H9 (cell line): ENCODE measurements at regions not wholly inside any gene's neighbourhood (a gene's known extent, or its start where the extent isn't known, plus 50 kb on each side); places are given as distances from the start of the nearest gene placed in this dataset.

ENCODE experiments used
- DNase-seq: peaks from one replicate; pipeline ENCODE4 v3.0.0-alpha.2; 2017
- H2AFZ ChIP-seq: one replicate; pipeline ENCODE4 v1.6.1; 2013; ENCODE audit warnings: mild to moderate bottlenecking, low read length, control low read depth, moderate library complexity
- H2AK5ac ChIP-seq: 2 replicates; pipeline ENCODE4 v1.6.1; 2013; ENCODE audit warnings: low read length, control low read depth, mixed read lengths; ENCODE audit not compliant: insufficient read length
- H2BK120ac ChIP-seq: one replicate; pipeline ENCODE4 v1.6.1; 2013; ENCODE audit warnings: low read depth, mild to moderate bottlenecking, low read length, control low read depth, inconsistent platforms; ENCODE audit not compliant: poor library complexity, severe bottlenecking
- H2BK12ac ChIP-seq: 2 replicates; pipeline ENCODE4 v1.6.1; 2013; ENCODE audit warnings: low read length, control low read depth, mixed read lengths, low read depth; ENCODE audit not compliant: insufficient read length
- H2BK15ac ChIP-seq: 2 replicates; pipeline ENCODE4 v1.6.1; 2013; ENCODE audit warnings: low read depth, low read length, control low read depth
- H2BK20ac ChIP-seq: one replicate; pipeline ENCODE4 v1.6.1; 2013; ENCODE audit warnings: low read depth, mild to moderate bottlenecking, low read length, control low read depth, inconsistent platforms; ENCODE audit not compliant: poor library complexity, severe bottlenecking
- H2BK5ac ChIP-seq: 2 replicates; pipeline ENCODE4 v1.6.1; 2013; ENCODE audit warnings: low read length, control low read depth, mixed read lengths; ENCODE audit not compliant: insufficient read length
- H3K14ac ChIP-seq: 2 replicates; pipeline ENCODE4 v1.6.1; 2013; ENCODE audit warnings: low read length, control low read depth; ENCODE audit not compliant: insufficient read depth
- H3K18ac ChIP-seq: 2 replicates; pipeline ENCODE4 v1.6.1; 2013; ENCODE audit warnings: low read depth, mild to moderate bottlenecking, mixed read lengths, low read length, control low read depth; ENCODE audit not compliant: insufficient read length
- H3K23ac ChIP-seq: 2 replicates; pipeline ENCODE4 v1.6.1; 2013; ENCODE audit warnings: low read length, control low read depth, mixed read lengths, low read depth; ENCODE audit not compliant: insufficient read length
- H3K23me2 ChIP-seq: 2 replicates; pipeline ENCODE4 v1.6.1; 2013; ENCODE audit warnings: low read depth, mild to moderate bottlenecking, mixed read lengths, low read length, control low read depth; ENCODE audit not compliant: insufficient read length, poor library complexity, severe bottlenecking
- H3K27ac ChIP-seq: 2 replicates; pipeline ENCODE4 v1.5.1; 2013; ENCODE audit warnings: low read length, control low read depth, mixed read lengths, low read depth; ENCODE audit not compliant: insufficient read length
- H3K27me3 ChIP-seq: 2 replicates; pipeline ENCODE4 v1.6.1; 2013; ENCODE audit warnings: low read length, control low read depth, inconsistent platforms; ENCODE audit not compliant: insufficient read depth
- H3K4ac ChIP-seq: 2 replicates; pipeline ENCODE4 v1.6.1; 2013; ENCODE audit warnings: low read depth, mild to moderate bottlenecking, control low read depth, inconsistent platforms, low read length, moderate library complexity
- H3K4me1 ChIP-seq: 2 replicates; pipeline ENCODE4 v1.6.1; 2013; ENCODE audit warnings: low read length, control low read depth, inconsistent platforms; ENCODE audit not compliant: insufficient read depth
- H3K4me2 ChIP-seq: 2 replicates; pipeline ENCODE4 v1.6.1; 2013; ENCODE audit warnings: low read length, control low read depth, mixed read lengths; ENCODE audit not compliant: insufficient read length, insufficient read depth
- H3K56ac ChIP-seq: 2 replicates; pipeline ENCODE4 v1.6.1; 2013; ENCODE audit warnings: low read depth, mild to moderate bottlenecking, mixed read lengths, low read length, control low read depth; ENCODE audit not compliant: insufficient read length
- H3K79me1 ChIP-seq: 2 replicates; pipeline ENCODE4 v1.6.1; 2013; ENCODE audit warnings: low read depth, mild to moderate bottlenecking, moderate library complexity, low read length, control low read depth, inconsistent platforms; ENCODE audit not compliant: insufficient read depth, poor library complexity, severe bottlenecking
- H3K79me2 ChIP-seq: 2 replicates; pipeline ENCODE4 v1.6.1; 2013; ENCODE audit warnings: low read length, control low read depth, inconsistent platforms; ENCODE audit not compliant: insufficient read depth
- H3K9ac ChIP-seq: 2 replicates; pipeline ENCODE4 v1.6.1; 2013; ENCODE audit warnings: low read length, control low read depth, mixed read lengths; ENCODE audit not compliant: insufficient read length; ENCODE audit errors: extremely low read depth
- H3K9me3 ChIP-seq: one replicate; pipeline ENCODE4 v1.6.1; 2013; ENCODE audit warnings: low read depth, low read length, inconsistent platforms; ENCODE audit not compliant: control insufficient read depth
- H3T11ph ChIP-seq: one replicate; pipeline ENCODE4 v1.6.1; 2013; ENCODE audit warnings: mild to moderate bottlenecking, low read length, control low read depth, inconsistent platforms
- H4K20me1 ChIP-seq: one replicate; pipeline ENCODE4 v1.6.1; 2013; ENCODE audit not compliant: control insufficient read depth, insufficient read length, insufficient read depth
- H4K5ac ChIP-seq: 2 replicates; pipeline ENCODE4 v1.6.1; 2013; ENCODE audit warnings: low read depth, mild to moderate bottlenecking, mixed read lengths, low read length, control low read depth; ENCODE audit not compliant: insufficient read length
- H4K8ac ChIP-seq: replicated peaks from 2 replicates; pipeline ENCODE4 v1.6.1; 2013; ENCODE audit warnings: low read length, control low read depth, mixed read lengths, low read depth; ENCODE audit not compliant: insufficient read length
- H4K91ac ChIP-seq: 2 replicates; pipeline ENCODE4 v1.6.1; 2013; ENCODE audit warnings: low read depth, mild to moderate bottlenecking, moderate library complexity, mixed read lengths, low read length, control low read depth; ENCODE audit not compliant: insufficient read length
- H3K27ac Mint-ChIP-seq, 3 experiments: 2 replicates in 2 of 3; 3 replicates in 1 of 3; pipeline ENCODE4 v1.8.0; 2020 to 2021; ENCODE audit warnings: mixed read lengths in 3 of 3, mild to moderate bottlenecking in 1 of 3, moderate library complexity in 1 of 3
- H3K27me3 Mint-ChIP-seq: 2 replicates; pipeline ENCODE4 v1.8.0; 2021; ENCODE audit warnings: low read depth, mild to moderate bottlenecking, moderate library complexity, mixed read lengths
- H3K36me3 Mint-ChIP-seq, 3 experiments: 2 replicates in 2 of 3; 3 replicates in 1 of 3; pipeline ENCODE4 v1.8.0; 2020 to 2021; ENCODE audit warnings: low read depth in 3 of 3, mixed read lengths in 3 of 3; ENCODE audit not compliant: insufficient read depth in 1 of 3
- H3K4me1 Mint-ChIP-seq, 2 experiments: 2 replicates each; pipeline ENCODE4 v1.8.0; 2020; ENCODE audit warnings: mixed read lengths in 2 of 2
- H3K4me3 Mint-ChIP-seq, 2 experiments: 2 replicates in 1 of 2; 3 replicates in 1 of 2; pipeline ENCODE4 v1.8.0; 2020 to 2021; ENCODE audit warnings: mild to moderate bottlenecking in 2 of 2, mixed read lengths in 2 of 2, moderate library complexity in 1 of 2
- H3K9me3 Mint-ChIP-seq, 2 experiments: 2 replicates in 1 of 2; 3 replicates in 1 of 2; pipeline ENCODE4 v1.8.0; 2020; ENCODE audit warnings: mild to moderate bottlenecking in 2 of 2, mixed read lengths in 2 of 2, moderate library complexity in 1 of 2
- WGBS: extraction: QIAGEN DNeasy Blood & Tissue Kit; methylation state at CpG from one replicate; pipeline ENCODE4 v1.1.7; 2013; ENCODE audit warnings: missing lambda C conversion rate, low lambda C conversion rate, mixed read lengths; ENCODE audit not compliant: insufficient read length; ENCODE audit errors: extremely low coverage; 5-methylcytosine and 5-hydroxymethylcytosine counted together
- TF ChIP-seq, protein P1 (sequence below): fragments of 200-600 bp; sonication (generic); conservative IDR thresholded peaks from 3 replicates; pipeline ENCODE4 v1.8.0; 2021; ENCODE audit warnings: antibody characterized with exemption, mild to moderate bottlenecking

DNA sequence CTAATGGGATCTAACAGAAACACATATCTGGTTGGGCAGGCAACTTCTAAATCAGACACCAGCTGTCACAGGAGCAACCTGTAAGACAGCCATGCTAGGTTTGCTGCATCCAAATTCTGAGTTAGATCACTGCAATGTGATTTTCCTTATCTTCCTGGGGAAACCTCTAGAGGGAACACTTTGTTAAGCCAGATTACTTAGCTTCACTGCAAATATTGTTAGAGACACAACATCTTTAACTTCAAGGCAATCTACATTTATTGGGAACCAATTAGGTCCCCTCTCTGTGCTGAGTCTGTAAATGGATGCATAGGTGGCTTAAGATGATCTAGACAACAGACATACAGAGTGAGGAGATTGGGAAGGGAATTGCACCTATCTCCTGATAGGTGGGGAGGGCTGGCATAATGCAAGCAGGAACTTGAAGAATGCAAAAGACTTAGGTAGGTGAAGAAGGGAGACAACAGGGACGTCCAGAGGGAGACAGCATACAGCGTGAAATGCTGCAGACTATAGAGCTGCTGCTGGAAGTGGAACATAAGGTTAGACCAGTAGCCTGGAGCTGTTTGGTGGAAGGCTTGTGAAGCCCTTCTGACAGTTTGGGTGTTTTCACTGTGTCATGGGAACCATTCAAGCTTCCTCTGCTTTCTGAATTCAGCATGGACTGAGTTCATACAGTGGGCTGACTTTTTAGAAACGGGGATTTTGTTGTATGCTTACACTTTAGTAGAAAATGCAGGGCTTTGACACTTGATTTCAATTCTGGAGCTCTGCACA, 109.8 kb upstream of the ELMO1 start:
- Histone ChIP-seq H2BK20ac (no peak overlapping the region), H2AK5ac (no peak overlapping the region), H3K4ac (no peak overlapping the region), H3K18ac (no peak overlapping the region), H3K23ac (no peak overlapping the region), H4K5ac (no peak overlapping the region), H2BK5ac (no peak overlapping the region), H2BK120ac (no peak overlapping the region), H3K79me2 (no peaks in the 10 kb centered on the region), H3K56ac (no peak overlapping the region), H4K91ac (no peak overlapping the region), H3K79me1 (no peaks in the 10 kb centered on the region), H3K9ac (no peak overlapping the region), H2BK15ac (no peak overlapping the region), H3K27me3 (no peaks in the 10 kb centered on the region), H3K23me2 (no peaks in the 10 kb centered on the region), H3K27ac (no peak overlapping the region), H2BK12ac (no peak overlapping the region), H3K4me1 (peaks cover 3% of the 10 kb centered on the region; the same call in 1 of the 2 replicates), H2AFZ (no peak overlapping the region), H4K8ac (no peak overlapping the region), H3K4me2 (no peak overlapping the region), H3K14ac (no peak overlapping the region), H4K20me1 (no peaks in the 10 kb centered on the region), H3K9me3 (no peaks in the 10 kb centered on the region), H3T11ph (no peak overlapping the region)
- no peaks in the 10 kb centered on the region for H3K27me3 Mint-ChIP-seq
- peaks cover 0 to 5% of the 10 kb centered on the region in 2 experiments; a peak in 1 of 5 replicates for H3K9me3 Mint-ChIP-seq
- no peak overlapping the region for H3K4me3 Mint-ChIP-seq
- DNase-seq: no peak
- H3K4me1 Mint-ChIP-seq: peaks cover 12% of the 10 kb centered on the region in 2 experiments
- H3K36me3 Mint-ChIP-seq: peaks cover 0 to 7% (median 0%) of the 10 kb centered on the region in 3 experiments; a peak in 2 of 7 replicates
- H3K27ac Mint-ChIP-seq: peak overlapping the region in 1 of 3 experiments; percentile 89; a peak in 1 of 7 replicates
- TF ChIP-seq, protein P1, sequence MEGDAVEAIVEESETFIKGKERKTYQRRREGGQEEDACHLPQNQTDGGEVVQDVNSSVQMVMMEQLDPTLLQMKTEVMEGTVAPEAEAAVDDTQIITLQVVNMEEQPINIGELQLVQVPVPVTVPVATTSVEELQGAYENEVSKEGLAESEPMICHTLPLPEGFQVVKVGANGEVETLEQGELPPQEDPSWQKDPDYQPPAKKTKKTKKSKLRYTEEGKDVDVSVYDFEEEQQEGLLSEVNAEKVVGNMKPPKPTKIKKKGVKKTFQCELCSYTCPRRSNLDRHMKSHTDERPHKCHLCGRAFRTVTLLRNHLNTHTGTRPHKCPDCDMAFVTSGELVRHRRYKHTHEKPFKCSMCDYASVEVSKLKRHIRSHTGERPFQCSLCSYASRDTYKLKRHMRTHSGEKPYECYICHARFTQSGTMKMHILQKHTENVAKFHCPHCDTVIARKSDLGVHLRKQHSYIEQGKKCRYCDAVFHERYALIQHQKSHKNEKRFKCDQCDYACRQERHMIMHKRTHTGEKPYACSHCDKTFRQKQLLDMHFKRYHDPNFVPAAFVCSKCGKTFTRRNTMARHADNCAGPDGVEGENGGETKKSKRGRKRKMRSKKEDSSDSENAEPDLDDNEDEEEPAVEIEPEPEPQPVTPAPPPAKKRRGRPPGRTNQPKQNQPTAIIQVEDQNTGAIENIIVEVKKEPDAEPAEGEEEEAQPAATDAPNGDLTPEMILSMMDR: peak; percentile 26; the same call in 2 of the 3 replicates
- no CpG with 5 or more reads among the region's 3 CpGs for WGBS
